H9 (cell line): ENCODE measurements at regions not wholly inside any gene's neighbourhood (a gene's known extent, or its start where the extent isn't known, plus 50 kb on each side); places are given as distances from the start of the nearest gene placed in this dataset.

Experiments
- DNase-seq: peaks from one replicate; pipeline ENCODE4 v3.0.0-alpha.2; 2017
- H2AFZ ChIP-seq: one replicate; pipeline ENCODE4 v1.6.1; 2013; ENCODE audit warnings: mild to moderate bottlenecking, low read length, control low read depth, moderate library complexity
- H2AK5ac ChIP-seq: 2 replicates; pipeline ENCODE4 v1.6.1; 2013; ENCODE audit warnings: low read length, control low read depth, mixed read lengths; ENCODE audit not compliant: insufficient read length
- H2BK120ac ChIP-seq: one replicate; pipeline ENCODE4 v1.6.1; 2013; ENCODE audit warnings: low read depth, mild to moderate bottlenecking, low read length, control low read depth, inconsistent platforms; ENCODE audit not compliant: poor library complexity, severe bottlenecking
- H2BK12ac ChIP-seq: 2 replicates; pipeline ENCODE4 v1.6.1; 2013; ENCODE audit warnings: low read length, control low read depth, mixed read lengths, low read depth; ENCODE audit not compliant: insufficient read length
- H2BK15ac ChIP-seq: 2 replicates; pipeline ENCODE4 v1.6.1; 2013; ENCODE audit warnings: low read depth, low read length, control low read depth
- H2BK20ac ChIP-seq: one replicate; pipeline ENCODE4 v1.6.1; 2013; ENCODE audit warnings: low read depth, mild to moderate bottlenecking, low read length, control low read depth, inconsistent platforms; ENCODE audit not compliant: poor library complexity, severe bottlenecking
- H2BK5ac ChIP-seq: 2 replicates; pipeline ENCODE4 v1.6.1; 2013; ENCODE audit warnings: low read length, control low read depth, mixed read lengths; ENCODE audit not compliant: insufficient read length
- H3K14ac ChIP-seq: 2 replicates; pipeline ENCODE4 v1.6.1; 2013; ENCODE audit warnings: low read length, control low read depth; ENCODE audit not compliant: insufficient read depth
- H3K18ac ChIP-seq: 2 replicates; pipeline ENCODE4 v1.6.1; 2013; ENCODE audit warnings: low read depth, mild to moderate bottlenecking, mixed read lengths, low read length, control low read depth; ENCODE audit not compliant: insufficient read length
- H3K23ac ChIP-seq: 2 replicates; pipeline ENCODE4 v1.6.1; 2013; ENCODE audit warnings: low read length, control low read depth, mixed read lengths, low read depth; ENCODE audit not compliant: insufficient read length
- H3K23me2 ChIP-seq: 2 replicates; pipeline ENCODE4 v1.6.1; 2013; ENCODE audit warnings: low read depth, mild to moderate bottlenecking, mixed read lengths, low read length, control low read depth; ENCODE audit not compliant: insufficient read length, poor library complexity, severe bottlenecking
- H3K27ac ChIP-seq: 2 replicates; pipeline ENCODE4 v1.5.1; 2013; ENCODE audit warnings: low read length, control low read depth, mixed read lengths, low read depth; ENCODE audit not compliant: insufficient read length
- H3K27me3 ChIP-seq: 2 replicates; pipeline ENCODE4 v1.6.1; 2013; ENCODE audit warnings: low read length, control low read depth, inconsistent platforms; ENCODE audit not compliant: insufficient read depth
- H3K4ac ChIP-seq: 2 replicates; pipeline ENCODE4 v1.6.1; 2013; ENCODE audit warnings: low read depth, mild to moderate bottlenecking, control low read depth, inconsistent platforms, low read length, moderate library complexity
- H3K4me1 ChIP-seq: 2 replicates; pipeline ENCODE4 v1.6.1; 2013; ENCODE audit warnings: low read length, control low read depth, inconsistent platforms; ENCODE audit not compliant: insufficient read depth
- H3K4me2 ChIP-seq: 2 replicates; pipeline ENCODE4 v1.6.1; 2013; ENCODE audit warnings: low read length, control low read depth, mixed read lengths; ENCODE audit not compliant: insufficient read length, insufficient read depth
- H3K56ac ChIP-seq: 2 replicates; pipeline ENCODE4 v1.6.1; 2013; ENCODE audit warnings: low read depth, mild to moderate bottlenecking, mixed read lengths, low read length, control low read depth; ENCODE audit not compliant: insufficient read length
- H3K79me1 ChIP-seq: 2 replicates; pipeline ENCODE4 v1.6.1; 2013; ENCODE audit warnings: low read depth, mild to moderate bottlenecking, moderate library complexity, low read length, control low read depth, inconsistent platforms; ENCODE audit not compliant: insufficient read depth, poor library complexity, severe bottlenecking
- H3K79me2 ChIP-seq: 2 replicates; pipeline ENCODE4 v1.6.1; 2013; ENCODE audit warnings: low read length, control low read depth, inconsistent platforms; ENCODE audit not compliant: insufficient read depth
- H3K9ac ChIP-seq: 2 replicates; pipeline ENCODE4 v1.6.1; 2013; ENCODE audit warnings: low read length, control low read depth, mixed read lengths; ENCODE audit not compliant: insufficient read length; ENCODE audit errors: extremely low read depth
- H3K9me3 ChIP-seq: one replicate; pipeline ENCODE4 v1.6.1; 2013; ENCODE audit warnings: low read depth, low read length, inconsistent platforms; ENCODE audit not compliant: control insufficient read depth
- H3T11ph ChIP-seq: one replicate; pipeline ENCODE4 v1.6.1; 2013; ENCODE audit warnings: mild to moderate bottlenecking, low read length, control low read depth, inconsistent platforms
- H4K20me1 ChIP-seq: one replicate; pipeline ENCODE4 v1.6.1; 2013; ENCODE audit not compliant: control insufficient read depth, insufficient read length, insufficient read depth
- H4K5ac ChIP-seq: 2 replicates; pipeline ENCODE4 v1.6.1; 2013; ENCODE audit warnings: low read depth, mild to moderate bottlenecking, mixed read lengths, low read length, control low read depth; ENCODE audit not compliant: insufficient read length
- H4K8ac ChIP-seq: replicated peaks from 2 replicates; pipeline ENCODE4 v1.6.1; 2013; ENCODE audit warnings: low read length, control low read depth, mixed read lengths, low read depth; ENCODE audit not compliant: insufficient read length
- H4K91ac ChIP-seq: 2 replicates; pipeline ENCODE4 v1.6.1; 2013; ENCODE audit warnings: low read depth, mild to moderate bottlenecking, moderate library complexity, mixed read lengths, low read length, control low read depth; ENCODE audit not compliant: insufficient read length
- H3K27ac Mint-ChIP-seq, 3 experiments: 2 replicates in 2 of 3; 3 replicates in 1 of 3; pipeline ENCODE4 v1.8.0; 2020 to 2021; ENCODE audit warnings: mixed read lengths in 3 of 3, mild to moderate bottlenecking in 1 of 3, moderate library complexity in 1 of 3
- H3K27me3 Mint-ChIP-seq: 2 replicates; pipeline ENCODE4 v1.8.0; 2021; ENCODE audit warnings: low read depth, mild to moderate bottlenecking, moderate library complexity, mixed read lengths
- H3K36me3 Mint-ChIP-seq, 3 experiments: 2 replicates in 2 of 3; 3 replicates in 1 of 3; pipeline ENCODE4 v1.8.0; 2020 to 2021; ENCODE audit warnings: low read depth in 3 of 3, mixed read lengths in 3 of 3; ENCODE audit not compliant: insufficient read depth in 1 of 3
- H3K4me1 Mint-ChIP-seq, 2 experiments: 2 replicates each; pipeline ENCODE4 v1.8.0; 2020; ENCODE audit warnings: mixed read lengths in 2 of 2
- H3K4me3 Mint-ChIP-seq, 2 experiments: 2 replicates in 1 of 2; 3 replicates in 1 of 2; pipeline ENCODE4 v1.8.0; 2020 to 2021; ENCODE audit warnings: mild to moderate bottlenecking in 2 of 2, mixed read lengths in 2 of 2, moderate library complexity in 1 of 2
- H3K9me3 Mint-ChIP-seq, 2 experiments: 2 replicates in 1 of 2; 3 replicates in 1 of 2; pipeline ENCODE4 v1.8.0; 2020; ENCODE audit warnings: mild to moderate bottlenecking in 2 of 2, mixed read lengths in 2 of 2, moderate library complexity in 1 of 2
- WGBS: extraction: QIAGEN DNeasy Blood & Tissue Kit; methylation state at CpG from one replicate; pipeline ENCODE4 v1.1.7; 2013; ENCODE audit warnings: missing lambda C conversion rate, low lambda C conversion rate, mixed read lengths; ENCODE audit not compliant: insufficient read length; ENCODE audit errors: extremely low coverage; 5-methylcytosine and 5-hydroxymethylcytosine counted together
- TF ChIP-seq, protein P1 (sequence below): fragments of 200-600 bp; sonication (generic); conservative IDR thresholded peaks from 3 replicates; pipeline ENCODE4 v1.8.0; 2021; ENCODE audit warnings: antibody characterized with exemption, mild to moderate bottlenecking

DNA sequence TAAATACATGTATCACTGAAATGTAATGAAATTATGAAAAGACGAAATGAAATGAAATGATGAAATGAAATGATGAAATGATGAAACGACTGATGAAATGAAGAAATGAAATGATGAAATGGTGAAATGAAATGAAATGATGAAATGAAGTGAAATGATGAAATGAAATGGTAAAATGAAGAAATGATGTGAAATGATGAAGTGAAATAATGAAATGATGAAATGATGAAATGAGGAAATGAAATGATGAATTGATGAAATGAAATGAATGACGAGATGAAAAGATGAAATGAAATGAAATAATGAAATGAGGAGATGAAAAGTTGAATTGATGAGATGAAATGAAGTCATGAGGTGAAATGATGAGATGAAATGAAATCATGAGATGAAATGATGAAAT lies 594.7 kb downstream of the TP53TG3F start:
- H2AK5ac ChIP-seq: no peak overlapping the region
- no peaks in the 10 kb centered on the region for H3K4me1 Mint-ChIP-seq
- no peak overlapping the region for H3K9ac ChIP-seq
- H3K27ac ChIP-seq: no peak overlapping the region
- H3K9me3 ChIP-seq: peaks cover 8% of the 10 kb centered on the region
- H3K27ac Mint-ChIP-seq: no peak overlapping the region
- H2BK20ac ChIP-seq: no peak overlapping the region
- TF ChIP-seq, protein P1, sequence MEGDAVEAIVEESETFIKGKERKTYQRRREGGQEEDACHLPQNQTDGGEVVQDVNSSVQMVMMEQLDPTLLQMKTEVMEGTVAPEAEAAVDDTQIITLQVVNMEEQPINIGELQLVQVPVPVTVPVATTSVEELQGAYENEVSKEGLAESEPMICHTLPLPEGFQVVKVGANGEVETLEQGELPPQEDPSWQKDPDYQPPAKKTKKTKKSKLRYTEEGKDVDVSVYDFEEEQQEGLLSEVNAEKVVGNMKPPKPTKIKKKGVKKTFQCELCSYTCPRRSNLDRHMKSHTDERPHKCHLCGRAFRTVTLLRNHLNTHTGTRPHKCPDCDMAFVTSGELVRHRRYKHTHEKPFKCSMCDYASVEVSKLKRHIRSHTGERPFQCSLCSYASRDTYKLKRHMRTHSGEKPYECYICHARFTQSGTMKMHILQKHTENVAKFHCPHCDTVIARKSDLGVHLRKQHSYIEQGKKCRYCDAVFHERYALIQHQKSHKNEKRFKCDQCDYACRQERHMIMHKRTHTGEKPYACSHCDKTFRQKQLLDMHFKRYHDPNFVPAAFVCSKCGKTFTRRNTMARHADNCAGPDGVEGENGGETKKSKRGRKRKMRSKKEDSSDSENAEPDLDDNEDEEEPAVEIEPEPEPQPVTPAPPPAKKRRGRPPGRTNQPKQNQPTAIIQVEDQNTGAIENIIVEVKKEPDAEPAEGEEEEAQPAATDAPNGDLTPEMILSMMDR: no peak
- H3T11ph ChIP-seq: no peak overlapping the region
- H3K4me1 ChIP-seq: no peaks in the 10 kb centered on the region
- H3K56ac ChIP-seq: no peak overlapping the region
- DNase-seq: no peak
- H2BK12ac ChIP-seq: no peak overlapping the region
- H3K27me3 ChIP-seq: no peaks in the 10 kb centered on the region
- no peak overlapping the region for H4K91ac ChIP-seq
- no peak overlapping the region for H2BK15ac ChIP-seq
- H4K8ac ChIP-seq: no peak overlapping the region
- no peak overlapping the region for H3K4me3 Mint-ChIP-seq
- no peak overlapping the region for H4K5ac ChIP-seq
- H3K79me1 ChIP-seq: no peaks in the 10 kb centered on the region
- H3K14ac ChIP-seq: no peak overlapping the region
- H2BK5ac ChIP-seq: no peak overlapping the region
- H3K23me2 ChIP-seq: no peaks in the 10 kb centered on the region
- no peak overlapping the region for H2AFZ ChIP-seq
- H3K18ac ChIP-seq: no peak overlapping the region
- H4K20me1 ChIP-seq: no peaks in the 10 kb centered on the region
- 100% methylated on average over 3 of the region's 3 CpGs for WGBS
- no peak overlapping the region for H3K23ac ChIP-seq
- peaks cover 16 to 29% (median 25%) of the 10 kb centered on the region in 3 experiments for H3K36me3 Mint-ChIP-seq
- no peaks in the 10 kb centered on the region for H3K79me2 ChIP-seq
- no peak overlapping the region for H3K4ac ChIP-seq
- H2BK120ac ChIP-seq: no peak overlapping the region
- H3K27me3 Mint-ChIP-seq: peaks cover 6% of the 10 kb centered on the region
- peaks cover 68 to 71% of the 10 kb centered on the region in 2 experiments for H3K9me3 Mint-ChIP-seq
- no peak overlapping the region for H3K4me2 ChIP-seq
